Tibial nerve (tissue), 4 donors: ENCODE measurements at regions not wholly inside any gene's neighbourhood (a gene's known extent, or its start where the extent isn't known, plus 50 kb on each side); places are given as distances from the start of the nearest gene placed in this dataset.
"Not testable (repeated sequence)": the region's sequence is repeated elsewhere in the genome, so short reads cannot be mapped to it uniquely, and the experiment has no call there.

ENCODE experiments used
- DNase-seq, 2 donors: peaks; one replicate each; pipeline ENCODE4 v3.0.0-alpha.2; 2019; ENCODE audit warnings: low spot score in 2 of 2
- H3K27ac ChIP-seq, 4 donors: fragments of 200-600 bp; sonication (generic) in 3 of 4; one replicate each; pipeline ENCODE4 v1.5.1; 2017 to 2019; ENCODE audit warnings: mild to moderate bottlenecking in 1 of 4
- H3K27me3 ChIP-seq, 2 donors: fragments of 200-600 bp; sonication (generic) in 1 of 2; one replicate each; pipeline versions ENCODE4 v1.5.1 to v1.6.0; 2017 to 2019
- H3K36me3 ChIP-seq, 3 donors: fragments of 200-600 bp; sonication (generic); one replicate each; pipeline ENCODE4 v1.5.1; 2018 to 2019
- H3K4me1 ChIP-seq, 4 donors: fragments of 200-600 bp; sonication (generic) in 3 of 4; one replicate each; pipeline ENCODE4 v1.5.1; 2017 to 2019
- H3K4me3 ChIP-seq, 4 donors: fragments of 200-600 bp; sonication (generic) in 3 of 4; one replicate each; pipeline ENCODE4 v1.5.1; 2017 to 2019; ENCODE audit warnings: mild to moderate bottlenecking in 1 of 4, moderate library complexity in 1 of 4
- H3K9me3 ChIP-seq, 4 donors: fragments of 200-600 bp; sonication (generic) in 3 of 4; one replicate each; pipeline ENCODE4 v1.5.1; 2017 to 2019
- EP300 ChIP-seq, 2 donors: sonication (generic); formaldehyde crosslinking; IDR thresholded peaks; one replicate each; pipeline ENCODE4 v1.6.1; 2017; ENCODE audit warnings: antibody characterized with exemption in 2 of 2, mild to moderate bottlenecking in 1 of 2
- POLR2A ChIP-seq, 2 donors: fragments of 450-650 bp; IDR thresholded peaks; one replicate each; pipeline ENCODE4 v1.6.1; 2017; ENCODE audit warnings: antibody characterized with exemption in 2 of 2, mild to moderate bottlenecking in 2 of 2, moderate library complexity in 2 of 2
- WGBS, 2 donors: methylation state at CpG; one replicate each; pipeline ENCODE4 v1.1.5; 2018; 5-methylcytosine and 5-hydroxymethylcytosine counted together

DNA sequence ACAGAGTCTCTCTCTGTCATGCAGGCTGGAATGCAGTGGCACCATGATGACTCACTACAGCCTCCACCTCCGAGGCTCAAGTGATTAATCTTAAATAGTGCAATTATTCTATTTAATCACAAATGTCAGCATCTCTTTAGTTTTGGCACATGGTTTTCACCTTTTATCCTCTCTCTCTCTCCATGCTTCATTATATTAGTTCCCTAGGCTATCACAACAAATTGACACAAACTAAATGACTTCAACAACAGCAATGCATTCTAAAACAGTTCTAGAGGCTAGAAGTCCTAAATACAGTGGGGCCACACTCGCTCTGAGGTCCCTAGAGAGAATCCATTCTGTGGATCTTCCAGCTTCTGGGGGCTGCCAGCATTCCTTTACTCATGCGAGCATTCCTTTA is 178.2 kb upstream of the ZNG1F start:
- H3K9me3 ChIP-seq, H3K4me1 ChIP-seq, H3K4me3 ChIP-seq, H3K27me3 ChIP-seq, DNase-seq, H3K36me3 ChIP-seq, H3K27ac ChIP-seq: not testable (repeated sequence)
- 29 to 41% methylated on average over 2 of the region's 3 CpGs for WGBS, 2 donors

- not testable (repeated sequence) for H3K27ac ChIP-seq, DNase-seq, H3K9me3 ChIP-seq, H3K27me3 ChIP-seq, H3K36me3 ChIP-seq, H3K4me1 ChIP-seq, H3K4me3 ChIP-seq
- 100% methylated on average over 1 of the region's 1 CpG for WGBS, 2 donors
These were observed 172.7 kb upstream of the ZNG1F start for GRCh38 chr9:41361790-41362189.

DNA sequence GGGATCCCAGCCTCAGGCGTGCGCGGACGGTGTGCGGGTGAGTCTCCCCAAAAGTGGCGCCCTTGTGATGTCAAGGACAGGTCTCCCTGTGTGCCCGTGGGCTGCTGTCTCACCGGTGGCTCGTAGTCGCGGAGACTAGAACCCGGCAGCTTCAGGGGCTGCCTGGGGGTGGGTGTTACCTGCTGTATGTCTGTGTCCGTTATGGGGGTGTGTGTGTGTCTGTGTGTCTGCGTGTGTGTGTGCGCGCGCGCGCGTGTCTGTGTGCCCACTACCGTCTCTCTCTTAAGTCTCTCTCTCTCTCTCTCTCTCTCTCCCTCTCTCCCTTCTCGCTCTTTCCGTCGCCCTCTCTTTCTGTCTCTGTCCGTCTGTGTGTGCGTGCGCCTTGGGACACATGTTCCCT is 170.0 kb upstream of the ZNG1F start:
- H3K36me3 ChIP-seq, H3K4me1 ChIP-seq, H3K9me3 ChIP-seq, H3K27me3 ChIP-seq: not testable (repeated sequence)
- H3K27ac ChIP-seq = peak overlapping the region in 3 of 4 donors; percentile 75 to 84 (median 80)
- WGBS, 2 donors = 1% methylated on average over 15 to 18 of the region's 27 CpGs
- peak overlapping the region; percentile 40 to 74 (median 72) for H3K4me3 ChIP-seq
- peak in 1 of 2 donors; percentile 12 for DNase-seq

DNA sequence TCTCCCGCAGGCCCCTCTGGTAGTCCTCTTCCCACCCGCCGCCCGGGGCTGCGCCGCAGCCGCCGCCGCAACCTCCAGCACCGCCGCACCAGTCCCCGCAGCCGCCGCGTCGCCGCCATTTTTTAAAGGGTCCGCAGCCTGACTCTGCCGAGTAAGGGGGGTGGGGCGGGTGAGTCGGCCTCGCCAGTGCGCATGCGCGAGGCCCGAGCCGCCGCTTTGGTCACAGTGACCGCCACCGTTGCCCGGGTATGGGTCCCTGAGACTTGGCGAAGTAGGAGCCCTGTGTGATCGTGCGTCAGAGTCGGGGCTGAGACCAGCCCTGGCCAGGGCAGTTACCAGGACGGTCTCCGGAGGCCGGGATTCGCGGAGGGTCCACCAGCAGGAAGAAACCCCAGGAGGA is 169.6 kb upstream of the ZNG1F start:
- H3K9me3 ChIP-seq, H3K27me3 ChIP-seq, H3K4me1 ChIP-seq, H3K36me3 ChIP-seq: not testable (repeated sequence)
- peak; percentile 58 to 70 for DNase-seq
- H3K4me3 ChIP-seq = peak overlapping the region; percentile 40 to 74 (median 72)
- WGBS, 2 donors = 0% methylated on average over 15 of the region's 40 CpGs; no CpG with 5 or more reads in 1 of the 2 donors
- H3K27ac ChIP-seq = peak overlapping the region; percentile 48 to 84 (median 78)
- TF ChIP-seq POLR2A (IDR thresholded peaks at IDR 0.05) (peak; percentile 5 to 63), EP300 (IDR thresholded peaks at IDR 0.05) (peak in 1 of 2 donors; percentile 32)

- DNase-seq, H3K4me1 ChIP-seq, H3K9me3 ChIP-seq, H3K36me3 ChIP-seq, H3K27me3 ChIP-seq: not testable (repeated sequence)
- peak overlapping the region in 3 of 4 donors; percentile 75 to 84 (median 80) for H3K27ac ChIP-seq
- 47 to 50% methylated on average over 14 of the region's 31 CpGs for WGBS, 2 donors
- peak overlapping the region; percentile 40 to 74 (median 72) for H3K4me3 ChIP-seq
These were observed 168.8 kb upstream of the ZNG1F start for GRCh38 chr9:41357918-41358404.

- H3K4me3 ChIP-seq, H3K9me3 ChIP-seq, H3K4me1 ChIP-seq, DNase-seq, H3K27me3 ChIP-seq, H3K27ac ChIP-seq, H3K36me3 ChIP-seq: not testable (repeated sequence)
- WGBS, 2 donors = 77 to 91% methylated on average over 17 of the region's 21 CpGs
These were observed 168.2 kb upstream of the ZNG1F start for GRCh38 chr9:41357350-41357748.

DNA sequence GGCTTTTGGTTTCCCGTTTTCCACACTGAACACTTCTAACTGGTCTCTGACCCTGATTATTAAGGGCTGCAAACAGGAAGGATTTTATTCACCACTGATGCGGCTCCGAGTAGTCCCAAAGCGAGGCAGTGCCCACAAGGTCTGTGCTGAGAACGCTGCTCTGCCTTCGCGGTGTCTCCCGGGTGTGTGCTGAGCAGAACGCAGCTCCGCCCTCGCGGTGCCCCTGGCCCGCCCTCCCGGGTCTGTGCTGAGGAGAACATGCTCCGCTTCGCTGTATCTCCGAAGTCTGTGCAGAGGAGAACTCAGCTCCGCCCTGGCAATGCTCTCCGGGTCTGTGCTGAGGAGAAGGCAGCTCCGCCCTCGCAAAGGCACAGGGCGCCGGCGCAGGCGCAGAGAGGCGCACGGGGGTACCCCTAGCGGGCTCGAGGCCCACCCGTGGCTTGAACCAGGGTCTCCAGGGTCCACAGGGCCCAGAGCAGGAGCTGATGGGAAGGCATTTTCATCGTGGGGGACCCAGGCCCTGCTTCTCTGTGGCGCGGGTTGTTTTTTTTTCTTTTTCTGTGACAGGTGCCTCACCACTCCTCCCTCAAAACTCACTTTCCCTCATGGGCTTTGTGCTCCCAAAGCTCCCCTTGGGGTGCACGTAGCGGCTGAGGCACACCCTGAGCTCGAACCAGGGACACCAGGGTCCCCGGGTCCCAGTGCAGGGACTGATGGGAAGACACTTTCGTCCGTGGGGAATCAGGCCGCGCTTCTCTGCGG is 167.7 kb upstream of the ZNG1F start:
- WGBS, 2 donors = 0 to 71% methylated on average over 1 to 4 of the region's 42 CpGs
- peak overlapping the region in 3 of 4 donors; percentile 7 to 42 (median 23) for H3K4me3 ChIP-seq
- not testable (repeated sequence) for H3K27me3 ChIP-seq, H3K4me1 ChIP-seq, H3K9me3 ChIP-seq, H3K36me3 ChIP-seq
- H3K27ac ChIP-seq = peak overlapping the region in 1 of 4 donors; percentile 50
- peak; percentile 46 to 61 for DNase-seq

GRCh38 chr9:41355712-41356450 is 166.8 kb upstream of the ZNG1F start:
- not testable (repeated sequence) for H3K27me3 ChIP-seq, H3K36me3 ChIP-seq, H3K9me3 ChIP-seq, DNase-seq, H3K4me1 ChIP-seq
- H3K4me3 ChIP-seq = peak overlapping the region in 1 of 4 donors; percentile 42
- H3K27ac ChIP-seq = peak overlapping the region in 1 of 4 donors; percentile 50
- WGBS, 2 donors = 20 to 27% methylated on average over 10 to 13 of the region's 36 CpGs

DNA sequence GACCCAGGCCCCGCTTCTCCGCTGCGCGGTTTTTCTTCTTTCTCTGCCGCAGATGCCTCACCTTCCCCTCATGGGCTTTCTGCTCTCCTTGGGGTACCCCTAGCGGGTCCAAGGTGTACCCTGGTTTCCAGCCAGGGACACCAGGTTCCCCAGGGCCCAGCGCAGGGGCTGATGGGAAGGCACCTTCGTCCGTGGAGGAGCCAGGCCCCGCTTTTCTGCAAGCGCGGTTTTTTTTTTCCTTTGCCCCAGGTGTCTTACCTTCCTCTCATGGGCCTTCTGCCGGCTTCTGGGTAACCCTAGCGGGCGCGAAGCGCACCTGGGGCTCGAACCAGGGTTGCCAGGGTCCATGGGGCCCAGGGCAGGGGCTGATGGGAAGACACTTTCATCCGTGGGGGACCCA is 165.9 kb upstream of the ZNG1F start:
- not testable (repeated sequence) for H3K36me3 ChIP-seq, H3K27ac ChIP-seq, H3K4me1 ChIP-seq, H3K27me3 ChIP-seq, H3K9me3 ChIP-seq, DNase-seq
- H3K4me3 ChIP-seq = peak overlapping the region in 2 of 4 donors; percentile 23 to 31
- WGBS, 2 donors = 33% methylated on average over 1 of the region's 19 CpGs; no CpG with 5 or more reads in 1 of the 2 donors

DNA sequence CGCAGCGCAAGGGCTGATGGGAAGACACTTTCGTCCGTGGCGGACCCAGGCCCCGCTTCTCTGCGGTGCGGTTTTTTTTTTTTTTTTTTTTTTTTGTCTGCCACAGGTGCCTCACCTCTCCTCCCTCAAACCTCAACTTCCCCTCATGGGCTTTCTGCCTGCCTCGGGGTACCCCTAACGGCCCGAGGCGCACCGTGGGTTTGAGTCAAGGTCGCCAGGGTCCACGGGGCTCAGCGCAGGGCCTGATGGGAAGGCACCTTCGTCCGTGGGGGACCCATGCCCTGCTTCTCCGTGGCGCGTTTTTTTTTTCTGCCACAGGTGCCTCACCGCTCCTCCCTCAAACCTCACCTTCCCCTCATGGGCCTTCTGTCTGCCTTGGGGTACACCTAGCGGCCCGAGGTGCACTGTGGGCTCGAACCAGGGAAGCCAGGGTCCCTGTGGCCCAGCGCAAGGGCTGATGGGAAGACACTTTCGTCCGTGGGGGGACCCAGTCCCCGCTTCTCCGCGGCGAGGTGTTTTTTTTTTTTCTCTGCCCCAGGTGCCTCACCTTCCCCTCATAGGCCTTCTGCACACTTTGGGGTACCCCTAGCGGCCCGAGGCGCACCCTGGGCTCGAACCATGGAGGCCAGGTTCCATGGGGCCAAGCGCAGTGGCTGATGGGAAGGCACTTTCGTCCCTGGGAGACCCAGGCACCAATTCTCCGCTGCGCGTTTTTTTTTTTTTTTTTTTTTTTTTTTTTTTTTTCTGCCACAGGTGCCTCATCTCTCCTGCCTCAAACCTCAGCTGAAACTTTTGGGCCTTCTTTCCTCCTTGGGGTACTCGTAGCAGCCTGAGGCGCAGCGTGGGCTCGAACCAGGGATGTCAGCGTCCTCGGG is 165.2 kb upstream of the ZNG1F start:
- not testable (repeated sequence) for H3K27ac ChIP-seq, H3K36me3 ChIP-seq, DNase-seq, H3K4me1 ChIP-seq, H3K27me3 ChIP-seq, H3K9me3 ChIP-seq
- H3K4me3 ChIP-seq = peak overlapping the region in 1 of 4 donors; percentile 24
- WGBS, 2 donors = 41 to 62% methylated on average over 14 to 29 of the region's 47 CpGs

- not testable (repeated sequence) for DNase-seq
- 89 to 92% methylated on average over 15 of the region's 20 CpGs for WGBS, 2 donors
These were observed 163.9 kb upstream of the ZNG1F start for GRCh38 chr9:41353026-41353425.

GRCh38 chr9:41352390-41352789 is 163.3 kb upstream of the ZNG1F start:
- not testable (repeated sequence) for H3K36me3 ChIP-seq, H3K4me3 ChIP-seq, H3K27me3 ChIP-seq, DNase-seq, H3K4me1 ChIP-seq, H3K27ac ChIP-seq, H3K9me3 ChIP-seq
- WGBS, 2 donors = 90 to 93% methylated on average over 17 to 19 of the region's 20 CpGs

More at GRCh38 chr9:41353026-41353425, 163.9 kb upstream of the ZNG1F start:
- H3K4me1 ChIP-seq, H3K27ac ChIP-seq, H3K4me3 ChIP-seq, H3K36me3 ChIP-seq, H3K9me3 ChIP-seq, H3K27me3 ChIP-seq: not testable (repeated sequence)
